Loucy (cell line): ENCODE measurements at regions not wholly inside any gene's neighbourhood (a gene's known extent, or its start where the extent isn't known, plus 50 kb on each side); places are given as distances from the start of the nearest gene placed in this dataset.

Experiments used
- CTCF ChIP-seq: fragments of 200-600 bp; sonication (generic); conservative IDR thresholded peaks from 2 replicates; pipeline ENCODE4 v1.5.1; 2014; ENCODE audit warnings: mild to moderate bottlenecking, antibody characterized with exemption, low read length
- EZH2phosphoT487 ChIP-seq: fragments of 200-600 bp; IDR thresholded peaks from 2 replicates; pipeline ENCODE4 v1.6.1; 2018; ENCODE audit warnings: antibody characterized with exemption, mild to moderate bottlenecking, moderate library complexity, borderline replicate concordance

GRCh38 chr1:82932207-82932606, 1066.7 kb downstream of the TTLL7 start:
- TF ChIP-seq CTCF, result no peak
- TF ChIP-seq EZH2phosphoT487, result no peak
